ENCODE measurements at regions not wholly inside any gene's neighbourhood (a gene's known extent, or its start where the extent isn't known, plus 50 kb on each side); places are given as distances from the start of the nearest gene placed in this dataset.

GRCh38 chr22:17269607-17270261 is 50.5 kb upstream of the ADA2 start:
- H3K4me3 ChIP-seq (ENCODE audit: low read length): no peak overlapping the region
- no peak for DNase-seq (ENCODE audit: low read depth, low spot score)

GRCh38 chr22:17269224-17269606 is 50.0 kb upstream of the ADA2 start:
- H3K4me3 ChIP-seq (ENCODE audit: low read length): no peak overlapping the region
- no peak for DNase-seq (ENCODE audit: low read depth, low spot score)
